ENCODE measurements at regions not wholly inside any gene's neighbourhood (a gene's known extent, or its start where the extent isn't known, plus 50 kb on each side); places are given as distances from the start of the nearest gene placed in this dataset.
"Not testable (repeated sequence)": the region's sequence is repeated elsewhere in the genome, so short reads cannot be mapped to it uniquely, and the experiment has no call there.

GRCh38 chr11:80987171-80987570 lies 1546.3 kb upstream of the TENM4 start:
- no peak for DNase-seq

GRCh38 chr11:80986421-80987074 lies 1545.7 kb upstream of the TENM4 start:
- no peak for DNase-seq

GRCh38 chr11:80980227-80980626 lies 1539.4 kb upstream of the TENM4 start:
- DNase-seq: no peak

- DNase-seq: no peak
These were observed 1533.0 kb upstream of the TENM4 start for GRCh38 chr11:80973786-80974185.

- no peak for DNase-seq
These were observed 1529.2 kb upstream of the TENM4 start for GRCh38 chr11:80970037-80970436.

GRCh38 chr11:80967649-80968048 lies 1526.8 kb upstream of the TENM4 start:
- DNase-seq: no peak

- no peak for DNase-seq
These were observed 1519.7 kb upstream of the TENM4 start for GRCh38 chr11:80960381-80961029.

- no peak for DNase-seq
These were observed 1518.9 kb upstream of the TENM4 start for GRCh38 chr11:80959751-80960150.

GRCh38 chr11:80958987-80959386 lies 1518.2 kb upstream of the TENM4 start:
- DNase-seq: no peak

GRCh38 chr11:80958361-80958760 lies 1517.5 kb upstream of the TENM4 start:
- DNase-seq: no peak

- no peak for DNase-seq
These were observed 1514.8 kb upstream of the TENM4 start for GRCh38 chr11:80955588-80955987.

- no peak for DNase-seq
These were observed 1508.0 kb upstream of the TENM4 start for GRCh38 chr11:80948781-80949180.

GRCh38 chr11:80944758-80945157 lies 1503.9 kb upstream of the TENM4 start:
- DNase-seq: no peak

- DNase-seq: no peak
These were observed 1502.4 kb upstream of the TENM4 start for GRCh38 chr11:80943226-80943625.

GRCh38 chr11:80937842-80938241 lies 1497.0 kb upstream of the TENM4 start:
- no peak for DNase-seq

GRCh38 chr11:80930038-80930437 lies 1489.2 kb upstream of the TENM4 start:
- no peak for DNase-seq

- no peak for DNase-seq
These were observed 1488.4 kb upstream of the TENM4 start for GRCh38 chr11:80929031-80929805.

- DNase-seq: no peak
These were observed 1484.5 kb upstream of the TENM4 start for GRCh38 chr11:80925321-80925720.

- DNase-seq: not testable (repeated sequence)
These were observed 1480.5 kb upstream of the TENM4 start for GRCh38 chr11:80921310-80921709.

GRCh38 chr11:80916173-80916798 lies 1475.5 kb upstream of the TENM4 start:
- DNase-seq: no peak

- DNase-seq: no peak
These were observed 1473.5 kb upstream of the TENM4 start for GRCh38 chr11:80914311-80914710.

- no peak for DNase-seq
These were observed 1470.8 kb upstream of the TENM4 start for GRCh38 chr11:80911666-80912065.

- no peak for DNase-seq
These were observed 1459.4 kb upstream of the TENM4 start for GRCh38 chr11:80900265-80900664.

GRCh38 chr11:80899381-80899780 lies 1458.6 kb upstream of the TENM4 start:
- no peak for DNase-seq
